DND-41 (cell line): ENCODE measurements at regions not wholly inside any gene's neighbourhood (a gene's known extent, or its start where the extent isn't known, plus 50 kb on each side); places are given as distances from the start of the nearest gene placed in this dataset.

Experiments
- CTCF ChIP-seq: IDR thresholded peaks from 2 replicates; pipeline ENCODE4 v1.5.1; 2012; ENCODE audit warnings: borderline replicate concordance, low read length, moderate library complexity, mild to moderate bottlenecking; ENCODE audit not compliant: poor library complexity, severe bottlenecking; ENCODE audit errors: extremely low read depth
- EZH2 ChIP-seq: IDR thresholded peaks from 3 replicates; pipeline ENCODE4 v1.6.1; 2012; ENCODE audit warnings: borderline replicate concordance, low read depth, mild to moderate bottlenecking, moderate library complexity, low read length, inconsistent platforms; ENCODE audit not compliant: severe bottlenecking

- TF ChIP-seq CTCF: no peak
- TF ChIP-seq EZH2: no peak
Observed at GRCh38 chr15:26113296-26113695, 250.2 kb upstream of the ATP10A start.
